Activated naive CD4-positive, alpha-beta T cell treated with anti-CD3 and anti-CD28 coated beads for 36 hours (primary cell): ENCODE measurements at regions not wholly inside any gene's neighbourhood (a gene's known extent, or its start where the extent isn't known, plus 50 kb on each side); places are given as distances from the start of the nearest gene placed in this dataset.
"Not testable (repeated sequence)": the region's sequence is repeated elsewhere in the genome, so short reads cannot be mapped to it uniquely, and the experiment has no call there.

Experiments
- CTCF ChIA-PET: fragments of 350-600 bp; sonication (Branson Sonifier 250); formaldehyde crosslinking; loops from one replicate; lab custom pipeline; 2021; ENCODE audit warnings: antibody characterized with exemption; lab: Charles Lee
- DNase-seq: peaks from one replicate; pipeline ENCODE4 v3.0.0-alpha.2; 2020
- H3K27ac Mint-ChIP-seq: one replicate; pipeline ENCODE4 v1.8.0; 2021; ENCODE audit warnings: mild to moderate bottlenecking, mixed read lengths
- H3K27me3 Mint-ChIP-seq: one replicate; pipeline ENCODE4 v1.8.0; 2021; ENCODE audit warnings: low read depth, mixed read lengths
- H3K36me3 Mint-ChIP-seq: one replicate; pipeline ENCODE4 v1.8.0; 2021; ENCODE audit warnings: low read depth, mixed read lengths
- H3K4me1 Mint-ChIP-seq: one replicate; pipeline ENCODE4 v1.8.0; 2021; ENCODE audit warnings: low read depth, mixed read lengths
- H3K4me3 Mint-ChIP-seq: one replicate; pipeline ENCODE4 v1.8.0; 2021; ENCODE audit warnings: mild to moderate bottlenecking, moderate library complexity, mixed read lengths
- H3K9me3 Mint-ChIP-seq: one replicate; pipeline ENCODE4 v1.8.0; 2021; ENCODE audit warnings: mixed read lengths
- intact Hi-C: fragments of 100-400 bp; cut with micrococcal nuclease; formaldehyde crosslinking; loops from one replicate; pipeline ENCODE4 v1.15.1; 2023

GRCh38 chr13:80718970-80719369 is 378.0 kb upstream of the SPRY2 start:
- H3K4me1 Mint-ChIP-seq, result no peaks in the 10 kb centered on the region
- no peaks in the 10 kb centered on the region for H3K27me3 Mint-ChIP-seq
- H3K27ac Mint-ChIP-seq, result no peak overlapping the region
- CTCF ChIA-PET, result no interaction called here
- no peaks in the 10 kb centered on the region for H3K36me3 Mint-ChIP-seq
- no peak overlapping the region for H3K4me3 Mint-ChIP-seq
- intact Hi-C loops, result no loop called here
- DNase-seq, result no peak
- peaks cover 2% of the 10 kb centered on the region for H3K9me3 Mint-ChIP-seq

DNA sequence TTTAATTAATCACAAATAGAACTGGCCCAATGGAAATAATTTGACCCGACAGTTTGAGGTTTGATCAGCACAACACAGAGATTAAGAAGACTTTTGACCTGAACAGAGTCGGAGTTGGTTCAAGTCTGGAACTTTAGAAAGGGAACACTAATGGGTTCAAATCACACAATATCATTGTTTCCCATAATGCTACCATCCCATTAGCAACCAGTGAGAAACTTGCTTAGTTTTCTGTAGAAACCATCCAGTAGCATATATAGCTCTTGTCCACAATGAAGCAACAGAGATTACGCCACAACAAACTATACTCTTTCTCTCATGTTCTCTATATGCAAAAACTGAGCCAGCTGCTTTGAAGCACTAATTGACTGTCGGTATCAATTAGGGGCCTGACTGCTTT is 376.9 kb upstream of the SPRY2 start:
- no peaks in the 10 kb centered on the region for H3K4me1 Mint-ChIP-seq
- H3K4me3 Mint-ChIP-seq, result no peak overlapping the region
- H3K27me3 Mint-ChIP-seq, result no peaks in the 10 kb centered on the region
- no peak for DNase-seq
- no peaks in the 10 kb centered on the region for H3K36me3 Mint-ChIP-seq
- H3K27ac Mint-ChIP-seq, result no peak overlapping the region
- intact Hi-C loops, result no loop called here
- CTCF ChIA-PET, result no interaction called here
- H3K9me3 Mint-ChIP-seq, result peaks cover 2% of the 10 kb centered on the region

DNA sequence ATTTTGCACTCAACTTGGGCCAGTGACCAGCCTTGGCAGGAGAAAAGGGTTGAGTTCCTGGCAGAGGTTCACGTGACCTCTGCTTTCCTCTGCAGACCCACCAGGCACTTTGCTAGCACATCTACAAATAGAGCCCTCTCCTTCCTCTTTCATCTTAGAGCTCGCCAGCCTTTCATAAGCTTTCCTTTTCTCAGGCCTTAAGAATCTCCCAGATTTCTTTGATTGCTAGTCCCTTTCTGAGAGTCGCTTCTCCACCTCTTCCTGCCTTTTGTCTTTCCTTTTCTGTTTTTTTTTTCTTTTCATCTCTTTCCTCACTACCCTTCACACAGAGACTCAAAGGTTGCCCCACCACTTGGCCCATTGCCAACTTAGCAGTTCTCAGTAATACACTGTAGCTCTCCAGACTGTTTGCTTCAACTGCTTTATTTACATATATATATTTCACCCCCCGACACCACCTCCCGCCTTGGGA is 375.7 kb upstream of the SPRY2 start:
- H3K36me3 Mint-ChIP-seq, result no peaks in the 10 kb centered on the region
- CTCF ChIA-PET, result no interaction called here
- no peaks in the 10 kb centered on the region for H3K4me1 Mint-ChIP-seq
- no peaks in the 10 kb centered on the region for H3K27me3 Mint-ChIP-seq
- no peak overlapping the region for H3K27ac Mint-ChIP-seq
- no peak for DNase-seq
- H3K9me3 Mint-ChIP-seq, result peaks cover 2% of the 10 kb centered on the region
- no peak overlapping the region for H3K4me3 Mint-ChIP-seq
- intact Hi-C loops, result no loop called here

GRCh38 chr13:80712026-80712425 is 371.1 kb upstream of the SPRY2 start:
- Mint-ChIP-seq H3K4me1 (no peaks in the 10 kb centered on the region), H3K27ac (no peak overlapping the region), H3K9me3 (peaks cover 4% of the 10 kb centered on the region), H3K36me3 (no peaks in the 10 kb centered on the region), H3K4me3 (no peak overlapping the region), H3K27me3 (no peaks in the 10 kb centered on the region)
- CTCF ChIA-PET, result no interaction called here
- no peak for DNase-seq
- intact Hi-C loops, result no loop called here

DNA sequence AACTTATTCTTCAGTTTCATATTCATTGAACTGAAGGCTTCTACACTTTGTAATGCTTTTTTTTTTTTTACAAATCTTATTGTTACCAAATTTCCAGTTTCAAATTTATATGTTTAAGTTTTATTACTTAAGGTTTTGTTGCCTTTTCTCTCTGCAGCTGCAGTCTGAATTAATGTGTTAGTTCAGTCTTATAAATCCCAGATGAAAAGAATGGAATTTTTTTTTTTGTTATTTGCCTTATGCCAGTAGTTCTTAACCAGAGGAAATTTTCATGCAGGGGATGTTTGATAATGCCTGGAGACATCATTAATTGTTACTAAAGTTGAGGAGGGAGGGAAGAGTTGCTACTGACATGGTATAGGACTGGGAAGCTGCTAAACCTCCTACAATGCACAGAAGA is 367.9 kb upstream of the SPRY2 start:
- H3K4me1 Mint-ChIP-seq, result no peaks in the 10 kb centered on the region
- no peak overlapping the region for H3K27ac Mint-ChIP-seq
- H3K9me3 Mint-ChIP-seq, result peaks cover 2% of the 10 kb centered on the region
- no peak overlapping the region for H3K4me3 Mint-ChIP-seq
- no peak for DNase-seq
- CTCF ChIA-PET, result no interaction called here
- intact Hi-C loops, result no loop called here
- H3K36me3 Mint-ChIP-seq, result no peaks in the 10 kb centered on the region
- no peaks in the 10 kb centered on the region for H3K27me3 Mint-ChIP-seq

- no peak overlapping the region for H3K4me3 Mint-ChIP-seq
- intact Hi-C loops, result no loop called here
- no peak for DNase-seq
- peaks cover 5% of the 10 kb centered on the region for H3K9me3 Mint-ChIP-seq
- no peaks in the 10 kb centered on the region for H3K4me1 Mint-ChIP-seq
- no peak overlapping the region for H3K27ac Mint-ChIP-seq
- CTCF ChIA-PET, result no interaction called here
- no peaks in the 10 kb centered on the region for H3K27me3 Mint-ChIP-seq
- H3K36me3 Mint-ChIP-seq, result no peaks in the 10 kb centered on the region
Measured at GRCh38 chr13:80707000-80707983, 366.4 kb upstream of the SPRY2 start.

GRCh38 chr13:80706164-80706471 is 365.2 kb upstream of the SPRY2 start:
- Mint-ChIP-seq H3K4me3 (no peak overlapping the region), H3K36me3 (no peaks in the 10 kb centered on the region), H3K27ac (no peak overlapping the region), H3K9me3 (peaks cover 7% of the 10 kb centered on the region), H3K4me1 (no peaks in the 10 kb centered on the region), H3K27me3 (no peaks in the 10 kb centered on the region)
- intact Hi-C loops, result no loop called here
- CTCF ChIA-PET, result no interaction called here
- no peak for DNase-seq

DNA sequence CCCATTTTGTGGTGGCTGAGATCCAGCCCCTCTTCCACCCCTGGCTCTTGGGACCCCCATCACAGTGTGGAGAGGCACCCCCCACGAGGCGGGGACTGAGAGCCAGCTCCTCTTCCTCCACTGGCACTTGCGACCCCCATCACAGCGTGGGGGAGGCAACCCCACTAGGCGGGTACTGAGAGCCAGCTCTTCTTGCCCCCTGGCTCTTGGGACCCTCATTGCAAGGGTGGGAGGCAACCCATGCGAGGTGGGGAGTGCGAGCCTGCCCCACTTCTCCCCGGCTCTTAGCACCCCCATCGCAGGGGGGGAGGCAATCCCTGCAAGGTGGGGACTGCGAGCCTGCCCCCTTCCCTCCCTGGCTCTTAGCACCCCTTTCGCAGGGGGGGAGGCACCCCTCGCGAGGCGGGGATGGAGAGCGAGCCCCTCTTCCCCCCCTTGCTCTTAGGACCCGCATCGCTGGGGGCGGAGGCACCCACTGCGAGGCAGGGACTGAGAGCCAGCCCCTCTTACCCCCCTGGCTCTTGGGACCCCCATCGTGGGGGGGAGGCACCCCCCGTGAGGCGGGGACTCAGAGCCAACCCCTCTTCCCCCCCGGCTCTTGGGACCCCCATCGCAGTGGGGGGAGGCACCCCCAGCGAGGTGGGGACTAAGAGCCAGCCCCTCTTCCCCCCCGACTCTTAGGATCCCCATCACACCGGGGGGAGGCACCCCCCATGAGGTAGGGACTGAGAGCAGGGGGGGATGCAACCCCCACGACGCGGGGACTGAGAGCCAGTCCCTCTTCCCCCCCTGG is 364.6 kb upstream of the SPRY2 start:
- no peaks in the 10 kb centered on the region for H3K4me1 Mint-ChIP-seq
- intact Hi-C loops, result no loop called here
- no peaks in the 10 kb centered on the region for H3K27me3 Mint-ChIP-seq
- H3K4me3 Mint-ChIP-seq, result no peak overlapping the region
- no peak for DNase-seq
- CTCF ChIA-PET, result no interaction called here
- no peaks in the 10 kb centered on the region for H3K36me3 Mint-ChIP-seq
- H3K27ac Mint-ChIP-seq, result no peak overlapping the region
- peaks cover 9% of the 10 kb centered on the region for H3K9me3 Mint-ChIP-seq

DNA sequence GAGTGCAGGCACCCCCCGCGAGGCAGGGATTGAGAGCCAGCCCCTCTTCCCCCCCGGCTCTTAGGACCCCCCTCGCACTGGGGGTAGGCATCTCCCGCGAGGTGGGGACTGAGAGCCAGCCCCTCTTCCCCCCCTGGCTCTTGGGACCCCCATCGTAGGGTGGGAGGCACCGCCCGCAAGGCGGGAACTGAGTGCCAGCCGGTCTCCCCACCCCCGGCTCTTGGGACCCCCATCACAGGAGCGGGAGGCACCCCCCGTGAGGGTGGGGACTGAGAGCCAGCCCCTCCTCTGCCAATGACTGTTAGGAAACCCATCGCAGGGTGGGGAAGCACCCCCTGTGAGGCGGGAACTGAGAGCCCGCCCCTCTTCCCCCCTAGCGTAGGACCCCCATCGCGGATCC is 363.4 kb upstream of the SPRY2 start:
- Mint-ChIP-seq H3K27me3 (no peaks in the 10 kb centered on the region), H3K36me3 (no peaks in the 10 kb centered on the region), H3K4me1 (no peaks in the 10 kb centered on the region), H3K9me3 (peaks cover 11% of the 10 kb centered on the region), H3K27ac (no peak overlapping the region), H3K4me3 (no peak overlapping the region)
- CTCF ChIA-PET, result no interaction called here
- DNase-seq, result no peak
- intact Hi-C loops, result no loop called here

GRCh38 chr13:80695841-80696240 is 354.9 kb upstream of the SPRY2 start:
- intact Hi-C loops, result no loop called here
- H3K27me3 Mint-ChIP-seq, result no peaks in the 10 kb centered on the region
- H3K4me3 Mint-ChIP-seq, result no peak overlapping the region
- CTCF ChIA-PET, result no interaction called here
- H3K27ac Mint-ChIP-seq, result no peak overlapping the region
- no peak for DNase-seq
- H3K4me1 Mint-ChIP-seq, result no peaks in the 10 kb centered on the region
- H3K9me3 Mint-ChIP-seq, result peaks cover 12% of the 10 kb centered on the region
- no peaks in the 10 kb centered on the region for H3K36me3 Mint-ChIP-seq

DNA sequence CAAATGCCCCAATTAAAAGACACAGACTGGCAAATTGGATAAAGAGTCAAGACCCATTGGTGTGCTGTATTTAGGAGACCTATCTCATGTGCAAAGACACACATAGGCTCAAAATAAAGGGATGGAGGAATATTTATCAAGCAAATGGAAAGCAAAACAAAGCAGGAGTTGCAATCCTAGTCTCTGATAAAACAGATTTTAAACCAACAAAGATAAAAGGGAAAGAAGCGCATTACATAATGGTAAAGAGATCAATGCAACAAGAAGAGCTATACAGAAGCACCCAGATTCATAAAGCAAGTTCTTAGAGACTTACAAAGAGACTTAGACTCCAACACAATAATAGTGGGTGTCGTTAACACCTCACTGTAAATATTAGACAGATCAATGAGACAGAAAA is 350.9 kb upstream of the SPRY2 start:
- H3K4me3 Mint-ChIP-seq, H3K36me3 Mint-ChIP-seq, H3K9me3 Mint-ChIP-seq, intact Hi-C loops, DNase-seq, CTCF ChIA-PET, H3K27me3 Mint-ChIP-seq, H3K27ac Mint-ChIP-seq, H3K4me1 Mint-ChIP-seq: not testable (repeated sequence)

GRCh38 chr13:80690208-80690607 is 349.3 kb upstream of the SPRY2 start:
- Mint-ChIP-seq H3K9me3 (peaks cover 10% of the 10 kb centered on the region), H3K27me3 (no peaks in the 10 kb centered on the region), H3K27ac (no peak overlapping the region), H3K4me3 (no peak overlapping the region), H3K36me3 (no peaks in the 10 kb centered on the region), H3K4me1 (no peaks in the 10 kb centered on the region)
- no peak for DNase-seq
- intact Hi-C loops, result no loop called here
- CTCF ChIA-PET, result no interaction called here

DNA sequence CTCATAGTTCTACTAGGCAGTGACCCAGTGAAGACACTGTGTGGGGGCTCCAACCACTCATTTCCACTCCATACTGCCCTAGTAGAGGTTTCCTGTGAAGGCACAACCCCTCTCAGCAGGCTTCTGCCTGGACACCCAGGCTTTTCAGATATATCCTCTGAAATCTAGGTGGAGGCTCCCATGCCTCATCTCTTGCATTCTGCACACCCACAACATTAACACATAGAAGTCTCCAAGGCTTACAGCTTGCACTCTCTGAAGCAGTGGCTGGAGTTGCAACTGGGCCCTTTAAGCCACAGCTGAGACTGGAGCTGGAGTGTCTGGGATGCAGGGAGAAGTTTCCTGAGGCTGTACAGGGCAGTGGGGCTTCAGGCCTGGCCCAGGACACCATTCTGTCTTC is 347.7 kb upstream of the SPRY2 start:
- Mint-ChIP-seq H3K4me3 (no peak overlapping the region), H3K9me3 (peaks cover 10% of the 10 kb centered on the region), H3K36me3 (no peaks in the 10 kb centered on the region), H3K4me1 (no peaks in the 10 kb centered on the region), H3K27ac (no peak overlapping the region), H3K27me3 (no peaks in the 10 kb centered on the region)
- intact Hi-C loops, result no loop called here
- no peak for DNase-seq
- CTCF ChIA-PET, result no interaction called here
